Neuronal stem cell (in vitro differentiated cells): ENCODE measurements at regions not wholly inside any gene's neighbourhood (a gene's known extent, or its start where the extent isn't known, plus 50 kb on each side); places are given as distances from the start of the nearest gene placed in this dataset.

ENCODE experiments used
- DNase-seq: peaks from one replicate; pipeline ENCODE4 v3.0.0-alpha.2; 2013; ENCODE audit warnings: low spot score
- H2AFZ ChIP-seq: one replicate; pipeline ENCODE4 v1.6.1; 2013; ENCODE audit warnings: mild to moderate bottlenecking, low read length, inconsistent platforms
- H2AK5ac ChIP-seq: 2 replicates; pipeline ENCODE4 v1.6.1; 2013; ENCODE audit warnings: low read depth, mild to moderate bottlenecking, inconsistent platforms, low read length, moderate library complexity, mixed read lengths
- H2BK120ac ChIP-seq: 2 replicates; pipeline ENCODE4 v1.6.1; 2013; ENCODE audit warnings: low read depth, mild to moderate bottlenecking, inconsistent platforms, low read length, moderate library complexity, mixed read lengths
- H2BK12ac ChIP-seq: one replicate; pipeline ENCODE4 v1.6.1; 2013; ENCODE audit warnings: low read length, inconsistent platforms
- H2BK15ac ChIP-seq: 2 replicates; pipeline ENCODE4 v1.6.1; 2013; ENCODE audit warnings: mild to moderate bottlenecking, low read length, inconsistent platforms, mixed read lengths
- H2BK5ac ChIP-seq: one replicate; pipeline ENCODE4 v1.6.1; 2013; ENCODE audit warnings: inconsistent platforms, mild to moderate bottlenecking, low read length, moderate library complexity
- H3K14ac ChIP-seq: one replicate; pipeline ENCODE4 v1.6.1; 2013; ENCODE audit warnings: low read length, inconsistent platforms
- H3K18ac ChIP-seq: 2 replicates; pipeline ENCODE4 v1.6.1; 2013; ENCODE audit warnings: low read length, inconsistent platforms
- H3K23ac ChIP-seq: 2 replicates; pipeline ENCODE4 v1.6.1; 2013; ENCODE audit warnings: low read depth, mild to moderate bottlenecking, mixed read lengths, low read length, inconsistent platforms; ENCODE audit not compliant: poor library complexity
- H3K27ac ChIP-seq: replicated peaks from 3 replicates; pipeline ENCODE4 v1.5.1; 2013; ENCODE audit warnings: low read length, inconsistent platforms
- H3K27me3 ChIP-seq, 3 experiments: 2 replicates each; pipeline ENCODE4 v1.6.1; 2013; ENCODE audit warnings: low read length in 3 of 3, mild to moderate bottlenecking in 2 of 3, inconsistent platforms in 1 of 3, low read depth in 1 of 3, mixed read lengths in 1 of 3, moderate library complexity in 1 of 3; ENCODE audit not compliant: control insufficient read depth in 3 of 3, insufficient read depth in 3 of 3
- H3K36me3 ChIP-seq, 2 donors: replicated peaks in 1 of 2; 2 replicates each; pipeline ENCODE4 v1.6.1; 2013; ENCODE audit warnings: low read length in 2 of 2; ENCODE audit not compliant: control insufficient read depth in 2 of 2, insufficient read depth in 2 of 2
- H3K4ac ChIP-seq: 2 replicates; pipeline ENCODE4 v1.6.1; 2013; ENCODE audit warnings: inconsistent platforms, mild to moderate bottlenecking, low read length, moderate library complexity
- H3K4me1 ChIP-seq, 2 donors: 1 replicate in 1 of 2; 2 replicates in 1 of 2; pipeline ENCODE4 v1.6.1; 2013; ENCODE audit warnings: low read length in 2 of 2, low read depth in 1 of 2; ENCODE audit not compliant: control insufficient read depth in 2 of 2, insufficient read depth in 1 of 2
- H3K4me2 ChIP-seq: one replicate; pipeline ENCODE4 v1.6.1; 2013; ENCODE audit warnings: mild to moderate bottlenecking, low read length, inconsistent platforms; ENCODE audit not compliant: insufficient read depth, poor library complexity, severe bottlenecking
- H3K4me3 ChIP-seq, 2 donors: 2 replicates each; pipeline ENCODE4 v1.5.1; 2013; ENCODE audit warnings: low read length in 2 of 2, mild to moderate bottlenecking in 2 of 2, inconsistent platforms in 1 of 2, moderate library complexity in 1 of 2
- H3K79me1 ChIP-seq: one replicate; pipeline ENCODE4 v1.6.1; 2013; ENCODE audit warnings: low read depth, mild to moderate bottlenecking, inconsistent platforms, low read length, moderate library complexity
- H3K9ac ChIP-seq: one replicate; pipeline ENCODE4 v1.6.1; 2013; ENCODE audit warnings: mild to moderate bottlenecking, low read depth, low read length, inconsistent platforms; ENCODE audit not compliant: poor library complexity
- H3K9me3 ChIP-seq, 2 donors: replicated peaks in 1 of 2; 2 replicates each; pipeline versions ENCODE3 to v1.6.1; 2013; ENCODE audit warnings: low read length in 2 of 2, mild to moderate bottlenecking in 2 of 2, inconsistent platforms in 1 of 2, low read depth in 1 of 2, mixed read lengths in 1 of 2, moderate library complexity in 1 of 2; ENCODE audit not compliant: control insufficient read depth in 2 of 2, insufficient read depth in 1 of 2
- H4K8ac ChIP-seq: one replicate; pipeline ENCODE4 v1.6.1; 2013; ENCODE audit warnings: low read depth, mild to moderate bottlenecking, inconsistent platforms, low read length, moderate library complexity
- H4K91ac ChIP-seq: one replicate; pipeline ENCODE4 v1.6.1; 2013; ENCODE audit warnings: low read length, low read depth, mild to moderate bottlenecking, inconsistent platforms; ENCODE audit not compliant: poor library complexity
- WGBS, 2 donors: extraction: QIAGEN DNeasy Blood & Tissue Kit; methylation state at CpG; one replicate each; pipeline ENCODE4 v1.1.7; 2013; ENCODE audit warnings: missing lambda C conversion rate in 2 of 2, mixed read lengths in 1 of 2; ENCODE audit not compliant: insufficient read length in 2 of 2, insufficient replicate concordance in 1 of 2; ENCODE audit errors: extremely low coverage in 2 of 2; 5-methylcytosine and 5-hydroxymethylcytosine counted together

- Histone ChIP-seq H3K4me3 (no peak overlapping the region), H2BK5ac (peak overlapping the region; percentile 32), H2BK120ac (no peak overlapping the region), H3K27me3 (peaks cover 0 to 29% (median 0%) of the 10 kb centered on the region in 3 experiments), H3K23ac (no peak overlapping the region), H3K27ac (no peak overlapping the region), H3K4me2 (no peak overlapping the region), H2BK12ac (no peak overlapping the region), H3K9ac (peak overlapping the region; percentile 63), H2AK5ac (peak overlapping the region; percentile 57), H3K4ac (no peak overlapping the region), H2AFZ (no peak overlapping the region), H4K91ac (no peak overlapping the region), H3K14ac (peak overlapping the region; percentile 71), H3K36me3 (no peaks in the 10 kb centered on the region), H2BK15ac (no peak overlapping the region), H3K79me1 (no peaks in the 10 kb centered on the region), H3K18ac (no peak overlapping the region), H3K4me1 (peaks cover 0 to 6% of the 10 kb centered on the region in 2 donors), H3K9me3 (no peaks in the 10 kb centered on the region), H4K8ac (no peak overlapping the region)
- WGBS, 2 donors: no CpG with 5 or more reads among the region's 6 CpGs
- DNase-seq: no peak
Observed at GRCh38 chr15:77724715-77725114, 92.0 kb upstream of the LINGO1 start.

GRCh38 chr15:77723756-77724155 lies 91.0 kb upstream of the LINGO1 start:
- no peak overlapping the region for H3K14ac ChIP-seq
- no CpG with 5 or more reads among the region's 16 CpGs for WGBS, 2 donors

GRCh38 chr15:77722759-77723460 lies 90.2 kb upstream of the LINGO1 start:
- H4K8ac ChIP-seq: no peak overlapping the region
- no peaks in the 10 kb centered on the region for H3K4me1 ChIP-seq
- H2BK5ac ChIP-seq: no peak overlapping the region
- DNase-seq: no peak
- H3K27ac ChIP-seq: no peak overlapping the region
- no peaks in the 10 kb centered on the region for H3K36me3 ChIP-seq
- H3K4me3 ChIP-seq: no peak overlapping the region
- WGBS, 2 donors: no CpG with 5 or more reads among the region's 18 CpGs
- no peak overlapping the region for H3K9ac ChIP-seq
- no peak overlapping the region for H2AFZ ChIP-seq
- no peaks in the 10 kb centered on the region for H3K79me1 ChIP-seq
- H3K9me3 ChIP-seq: no peaks in the 10 kb centered on the region
- H3K4me2 ChIP-seq: no peak overlapping the region
- no peak overlapping the region for H3K23ac ChIP-seq
- H3K4ac ChIP-seq: no peak overlapping the region
- peak overlapping the region; percentile 19 for H3K18ac ChIP-seq
- no peak overlapping the region for H2BK12ac ChIP-seq
- peaks cover 0 to 36% (median 0%) of the 10 kb centered on the region in 3 experiments for H3K27me3 ChIP-seq
- H2AK5ac ChIP-seq: no peak overlapping the region
- H4K91ac ChIP-seq: no peak overlapping the region
- no peak overlapping the region for H2BK120ac ChIP-seq
- no peak overlapping the region for H2BK15ac ChIP-seq
- no peak overlapping the region for H3K14ac ChIP-seq

More at GRCh38 chr15:77723756-77724155, 91.0 kb upstream of the LINGO1 start:
- Histone ChIP-seq H2BK120ac (no peak overlapping the region), H3K9ac (no peak overlapping the region), H2AFZ (no peak overlapping the region), H2AK5ac (no peak overlapping the region), H3K27me3 (peaks cover 0 to 32% (median 0%) of the 10 kb centered on the region in 3 experiments), H3K36me3 (no peaks in the 10 kb centered on the region), H4K8ac (no peak overlapping the region), H3K4me3 (no peak overlapping the region), H3K4me1 (no peaks in the 10 kb centered on the region), H2BK5ac (peak overlapping the region; percentile 75), H2BK15ac (no peak overlapping the region), H3K27ac (no peak overlapping the region), H3K79me1 (no peaks in the 10 kb centered on the region), H3K23ac (no peak overlapping the region), H3K9me3 (no peaks in the 10 kb centered on the region), H2BK12ac (no peak overlapping the region), H3K4me2 (no peak overlapping the region), H4K91ac (no peak overlapping the region), H3K18ac (no peak overlapping the region), H3K4ac (no peak overlapping the region)
- no peak for DNase-seq

- Histone ChIP-seq H2BK5ac (no peak overlapping the region), H3K36me3 (no peaks in the 10 kb centered on the region), H2AK5ac (no peak overlapping the region), H3K27ac (no peak overlapping the region), H2BK12ac (no peak overlapping the region), H3K27me3 (peaks cover 0 to 39% (median 0%) of the 10 kb centered on the region in 3 experiments), H3K9ac (no peak overlapping the region), H3K23ac (no peak overlapping the region), H3K79me1 (no peaks in the 10 kb centered on the region), H2BK120ac (no peak overlapping the region), H3K4me1 (no peaks in the 10 kb centered on the region), H2BK15ac (no peak overlapping the region), H3K4me3 (no peak overlapping the region), H4K8ac (no peak overlapping the region), H3K9me3 (no peaks in the 10 kb centered on the region), H4K91ac (no peak overlapping the region), H3K18ac (no peak overlapping the region), H2AFZ (no peak overlapping the region), H3K4ac (no peak overlapping the region), H3K4me2 (no peak overlapping the region), H3K14ac (no peak overlapping the region)
- WGBS, 2 donors: no CpG with 5 or more reads among the region's 7 CpGs
- DNase-seq: no peak
Observed at GRCh38 chr15:77721963-77722362, 89.3 kb upstream of the LINGO1 start.
